ENCODE measurements at regions not wholly inside any gene's neighbourhood (a gene's known extent, or its start where the extent isn't known, plus 50 kb on each side); places are given as distances from the start of the nearest gene placed in this dataset.

- no peak overlapping the region for H2BK5ac ChIP-seq (ENCODE audit: insufficient read length, low read length)
- no peak overlapping the region for H2AK5ac ChIP-seq (ENCODE audit: insufficient read length, low read length)
- Mint-ChIP-seq H3K27ac (no peak overlapping the region), H3K4me3 (no peak overlapping the region), H3K9me3 (no peaks in the 10 kb centered on the region), H3K4me1 (peaks cover 4 to 9% of the 10 kb centered on the region in 2 experiments; a peak in 2 of 4 replicates), H3K27me3 (ENCODE audit: low read depth) (no peaks in the 10 kb centered on the region; the same call in 1 of the 2 replicates), H3K36me3 (ENCODE audit: insufficient read depth in 1 of 3, low read depth in 3 of 3) (peaks cover 0 to 5% (median 2%) of the 10 kb centered on the region in 3 experiments; a peak in 2 of 7 replicates)
- no peaks in the 10 kb centered on the region for H3K23me2 ChIP-seq (ENCODE audit: insufficient read length, low read depth, low read length, poor library complexity, severe bottlenecking)
- H3K27ac ChIP-seq (ENCODE audit: insufficient read length, low read depth, low read length) = no peak overlapping the region
- DNase-seq = no peak
- H4K91ac ChIP-seq (ENCODE audit: insufficient read length, low read depth, low read length) = no peak overlapping the region
- H2BK20ac ChIP-seq (ENCODE audit: low read depth, low read length, poor library complexity, severe bottlenecking) = no peak overlapping the region
- no peaks in the 10 kb centered on the region for H3K27me3 ChIP-seq (ENCODE audit: insufficient read depth, low read length)
- H3K79me1 ChIP-seq (ENCODE audit: insufficient read depth, low read depth, low read length, poor library complexity, severe bottlenecking) = no peaks in the 10 kb centered on the region
- no peak overlapping the region for H3K14ac ChIP-seq (ENCODE audit: insufficient read depth, low read length)
- no peak overlapping the region for H3K18ac ChIP-seq (ENCODE audit: insufficient read length, low read depth, low read length)
- no peak overlapping the region for H2BK120ac ChIP-seq (ENCODE audit: low read depth, low read length, poor library complexity, severe bottlenecking)
- H3K4ac ChIP-seq (ENCODE audit: low read depth, low read length) = no peak overlapping the region
- H3K9me3 ChIP-seq (ENCODE audit: control insufficient read depth, low read depth, low read length) = no peaks in the 10 kb centered on the region
- H3K9ac ChIP-seq (ENCODE audit: extremely low read depth, insufficient read length, low read length) = no peak overlapping the region
- WGBS (ENCODE audit: extremely low coverage, insufficient read length, low lambda C conversion rate) = no CpG with 5 or more reads among the region's 1 CpG
- H3K4me1 ChIP-seq (ENCODE audit: insufficient read depth, low read length) = no peaks in the 10 kb centered on the region
- H4K20me1 ChIP-seq (ENCODE audit: control insufficient read depth, insufficient read depth, insufficient read length) = no peaks in the 10 kb centered on the region
- no peak overlapping the region for H3K23ac ChIP-seq (ENCODE audit: insufficient read length, low read depth, low read length)
- no peak overlapping the region for H3K4me2 ChIP-seq (ENCODE audit: insufficient read depth, insufficient read length, low read length)
- no peak overlapping the region for H2BK15ac ChIP-seq (ENCODE audit: low read depth, low read length)
- H2BK12ac ChIP-seq (ENCODE audit: insufficient read length, low read depth, low read length) = no peak overlapping the region
- no peak overlapping the region for H2AFZ ChIP-seq (ENCODE audit: low read length)
- H3T11ph ChIP-seq (ENCODE audit: low read length) = no peak overlapping the region
- H3K79me2 ChIP-seq (ENCODE audit: insufficient read depth, low read length) = no peaks in the 10 kb centered on the region
- H3K56ac ChIP-seq (ENCODE audit: insufficient read length, low read depth, low read length) = no peak overlapping the region
- no peak overlapping the region for H4K5ac ChIP-seq (ENCODE audit: insufficient read length, low read depth, low read length)
- H4K8ac ChIP-seq (replicated peaks; ENCODE audit: insufficient read length, low read depth, low read length) = no peak overlapping the region
- TF ChIP-seq, protein P1, sequence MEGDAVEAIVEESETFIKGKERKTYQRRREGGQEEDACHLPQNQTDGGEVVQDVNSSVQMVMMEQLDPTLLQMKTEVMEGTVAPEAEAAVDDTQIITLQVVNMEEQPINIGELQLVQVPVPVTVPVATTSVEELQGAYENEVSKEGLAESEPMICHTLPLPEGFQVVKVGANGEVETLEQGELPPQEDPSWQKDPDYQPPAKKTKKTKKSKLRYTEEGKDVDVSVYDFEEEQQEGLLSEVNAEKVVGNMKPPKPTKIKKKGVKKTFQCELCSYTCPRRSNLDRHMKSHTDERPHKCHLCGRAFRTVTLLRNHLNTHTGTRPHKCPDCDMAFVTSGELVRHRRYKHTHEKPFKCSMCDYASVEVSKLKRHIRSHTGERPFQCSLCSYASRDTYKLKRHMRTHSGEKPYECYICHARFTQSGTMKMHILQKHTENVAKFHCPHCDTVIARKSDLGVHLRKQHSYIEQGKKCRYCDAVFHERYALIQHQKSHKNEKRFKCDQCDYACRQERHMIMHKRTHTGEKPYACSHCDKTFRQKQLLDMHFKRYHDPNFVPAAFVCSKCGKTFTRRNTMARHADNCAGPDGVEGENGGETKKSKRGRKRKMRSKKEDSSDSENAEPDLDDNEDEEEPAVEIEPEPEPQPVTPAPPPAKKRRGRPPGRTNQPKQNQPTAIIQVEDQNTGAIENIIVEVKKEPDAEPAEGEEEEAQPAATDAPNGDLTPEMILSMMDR (conservative IDR thresholded peaks at IDR 0.05) = no peak
Measured at GRCh38 chr4:151935411-151935810, 174.6 kb upstream of the GATB start.
